HG02678 (cell line): ENCODE measurements at regions not wholly inside any gene's neighbourhood (a gene's known extent, or its start where the extent isn't known, plus 50 kb on each side); places are given as distances from the start of the nearest gene placed in this dataset.
"Not testable (repeated sequence)": the region's sequence is repeated elsewhere in the genome, so short reads cannot be mapped to it uniquely, and the experiment has no call there.

Source experiments
- ATAC-seq: cut with Tn5 transposase; IDR thresholded peaks from one replicate; pipeline ENCODE4 v1.9.1; 2021; ENCODE audit warnings: mild to moderate bottlenecking, moderate library complexity; ENCODE audit not compliant: unreplicated experiment

DNA sequence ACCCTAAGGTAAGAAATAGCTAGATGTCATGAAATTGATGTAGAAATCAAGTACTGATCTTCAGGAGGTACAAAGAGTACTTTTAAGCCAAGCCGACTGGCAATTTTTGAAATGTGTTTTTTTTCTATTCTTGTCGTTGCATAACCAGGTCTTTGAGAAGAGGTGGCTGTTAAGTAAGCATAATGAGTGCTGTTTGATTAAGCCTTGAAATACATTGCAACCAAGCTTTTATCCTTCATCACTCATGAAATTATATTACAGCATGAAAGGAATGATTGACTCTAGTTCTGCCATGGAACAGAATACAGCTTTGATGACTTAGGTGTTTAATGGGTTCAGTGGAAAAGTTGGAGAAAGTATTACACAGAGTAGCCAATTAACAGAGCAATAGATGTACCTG, 1720.2 kb upstream of the SEL1L start:
- no peak for ATAC-seq

DNA sequence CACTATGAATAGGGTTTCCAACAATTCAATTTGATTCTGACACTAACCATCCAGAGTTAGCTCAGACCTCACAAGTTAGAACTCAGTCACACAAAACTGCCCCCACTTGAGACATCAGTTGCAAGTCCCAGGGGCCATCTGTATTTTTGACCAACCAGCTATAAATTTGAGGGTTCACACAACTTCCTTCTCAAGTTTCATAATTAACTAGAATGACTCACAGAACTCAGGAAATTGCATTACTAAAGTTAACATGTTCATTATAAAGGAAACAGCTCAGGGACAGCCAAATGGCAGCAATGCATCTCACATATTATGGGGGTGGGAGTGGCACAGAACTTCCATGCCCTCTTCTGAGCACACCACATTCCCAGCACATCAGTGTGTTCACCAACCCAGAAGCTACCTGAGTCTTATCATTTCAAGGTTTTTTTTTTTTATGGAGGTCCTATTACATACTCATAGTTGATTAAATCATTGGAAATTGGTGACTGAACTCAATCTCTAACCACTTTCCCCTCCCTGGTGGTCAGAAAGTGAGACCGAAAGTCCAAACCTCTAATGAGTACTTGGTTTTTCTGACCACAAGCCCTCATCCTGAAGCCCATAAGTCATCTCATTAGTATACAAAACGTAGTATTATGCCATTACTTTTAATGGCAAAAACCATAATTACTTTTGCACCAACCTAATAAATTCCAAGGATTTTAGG, 1721.5 kb upstream of the SEL1L start:
- ATAC-seq: peak; percentile 72

DNA sequence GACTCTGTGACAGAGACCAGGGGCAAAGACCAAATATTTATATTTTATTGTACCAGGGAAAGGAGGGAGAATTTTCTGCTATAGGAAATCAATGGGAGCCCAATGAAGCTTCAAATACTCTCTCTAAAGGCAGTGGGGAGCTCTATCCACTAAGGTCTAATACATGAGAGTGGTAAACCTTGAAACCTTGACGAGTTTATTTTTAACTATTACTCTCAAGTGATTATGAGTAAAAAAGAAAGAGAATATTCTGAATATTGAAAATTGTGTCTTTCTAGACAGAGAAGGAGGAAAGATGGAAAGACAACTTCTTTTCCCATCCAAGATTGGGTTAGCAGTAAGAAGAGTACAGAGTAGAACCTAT, 1722.1 kb upstream of the SEL1L start:
- ATAC-seq: peak; percentile 37

DNA sequence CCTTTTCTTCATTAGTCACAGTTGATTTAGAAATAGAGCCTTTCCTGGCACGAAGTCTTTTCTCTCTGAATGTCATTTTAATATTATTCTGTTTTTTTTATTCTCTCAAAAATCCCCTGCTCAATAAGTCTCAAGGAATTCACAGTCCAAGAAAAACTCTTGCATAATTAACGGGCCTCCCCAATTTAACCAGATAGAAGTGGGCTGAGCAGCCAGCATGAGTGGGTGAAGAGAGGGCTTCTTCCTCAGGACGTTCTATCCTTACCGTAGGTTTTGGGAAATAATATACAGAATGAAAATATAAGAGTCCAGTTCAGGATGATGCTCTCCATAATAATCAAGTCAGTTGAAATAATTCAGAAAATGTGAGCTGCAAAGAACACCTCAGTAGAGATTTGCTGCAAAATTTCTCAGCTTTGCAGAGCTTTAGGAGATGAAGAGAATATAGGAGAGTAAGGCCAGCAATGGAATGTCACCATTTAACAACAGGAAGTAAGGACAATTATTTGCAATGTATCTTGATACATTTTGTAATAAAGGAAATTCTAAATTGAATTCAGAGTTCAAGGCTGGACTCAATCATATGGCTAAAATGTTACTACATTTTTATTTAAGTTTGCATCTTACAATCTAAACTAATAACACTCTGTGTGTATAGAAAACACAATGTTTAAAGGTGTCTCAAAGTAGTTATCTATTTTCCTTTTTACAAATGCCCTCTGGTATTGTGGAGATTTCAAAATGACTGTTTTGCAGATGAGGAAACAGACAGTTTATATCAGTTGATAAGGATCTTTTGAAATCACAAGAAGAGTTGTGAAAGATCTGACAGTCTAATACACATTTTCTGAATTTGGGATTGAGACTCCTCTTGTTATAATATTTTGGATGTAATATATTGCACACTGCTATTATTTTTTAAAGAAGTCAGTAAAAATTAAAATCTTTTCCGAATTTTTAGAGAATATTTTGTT, 1724.1 kb upstream of the SEL1L start:
- ATAC-seq: no peak

DNA sequence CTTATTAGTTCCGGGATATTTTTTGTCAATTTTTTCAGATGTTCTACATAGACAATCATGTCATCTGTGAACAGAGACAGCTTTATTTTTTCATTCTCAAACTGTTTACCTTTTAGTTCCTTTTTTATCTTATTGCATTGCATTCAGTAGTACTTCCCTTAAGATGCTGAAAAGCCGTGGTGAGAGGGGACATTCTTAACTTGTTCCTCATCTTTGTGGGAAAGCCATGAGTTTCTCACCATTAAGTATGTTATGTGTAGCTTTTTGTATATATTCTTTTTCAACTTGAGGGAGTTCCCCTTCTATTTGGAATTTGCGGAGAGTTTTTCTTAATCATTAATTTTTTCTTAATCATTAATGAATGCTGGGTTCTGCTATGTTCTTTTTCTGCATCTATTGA, 1727.1 kb upstream of the SEL1L start:
- no peak for ATAC-seq

DNA sequence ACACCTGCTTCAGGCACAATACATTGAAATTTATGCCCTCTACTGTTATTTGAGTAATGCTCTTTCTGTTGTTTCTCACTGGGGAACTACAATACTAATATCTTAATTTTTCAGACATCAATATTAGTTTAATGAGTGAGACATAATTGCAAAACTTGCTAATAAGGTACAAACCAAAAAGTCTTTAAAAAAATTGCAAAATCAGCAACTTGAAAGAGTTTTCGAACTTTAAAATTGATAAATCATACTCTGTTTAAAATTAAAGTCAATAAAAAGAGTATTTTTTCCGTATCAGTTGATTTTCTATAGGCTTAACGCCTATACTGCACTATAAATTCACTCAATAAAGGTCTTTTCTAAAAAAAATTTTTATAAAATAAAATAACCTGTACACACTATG, 1735.9 kb upstream of the SEL1L start:
- no peak for ATAC-seq

DNA sequence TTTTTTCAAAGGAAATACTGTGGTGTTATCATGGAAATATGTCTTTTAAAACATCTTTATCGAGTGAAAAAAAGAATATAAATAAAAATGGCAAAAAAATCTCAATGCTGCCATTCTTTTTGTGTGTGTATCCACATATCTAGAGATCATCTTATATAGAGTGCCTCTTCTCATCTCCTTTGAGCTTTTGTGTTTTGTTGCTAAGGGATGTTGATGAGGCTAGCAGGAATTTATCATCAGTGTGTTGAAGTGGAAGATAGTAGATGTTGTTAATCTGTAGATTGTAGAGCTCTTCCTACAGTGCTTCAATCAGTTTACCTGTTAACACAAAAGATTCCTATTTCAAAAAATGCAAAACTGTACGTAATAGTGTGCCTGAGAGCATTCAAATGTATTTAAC, 1738.0 kb upstream of the SEL1L start:
- no peak for ATAC-seq

DNA sequence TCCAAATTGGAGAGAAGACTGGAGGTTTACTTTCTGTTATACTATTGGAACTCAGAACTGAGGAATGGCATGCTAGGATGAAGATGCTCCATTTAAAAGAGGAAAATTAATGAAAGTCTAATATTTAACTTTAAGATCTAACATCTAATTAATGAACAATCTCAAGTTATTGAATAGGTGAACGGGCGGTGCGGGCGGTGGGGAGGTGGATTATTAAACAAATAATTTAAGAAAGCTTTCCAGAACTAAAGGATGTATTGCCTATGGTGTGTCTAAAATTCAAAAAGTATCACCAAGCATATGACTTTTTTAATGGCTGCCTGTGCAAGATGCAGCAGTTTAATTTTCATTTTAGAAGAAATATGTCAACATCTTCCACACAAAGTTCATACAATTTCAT, 1747.1 kb upstream of the SEL1L start:
- ATAC-seq: no peak

DNA sequence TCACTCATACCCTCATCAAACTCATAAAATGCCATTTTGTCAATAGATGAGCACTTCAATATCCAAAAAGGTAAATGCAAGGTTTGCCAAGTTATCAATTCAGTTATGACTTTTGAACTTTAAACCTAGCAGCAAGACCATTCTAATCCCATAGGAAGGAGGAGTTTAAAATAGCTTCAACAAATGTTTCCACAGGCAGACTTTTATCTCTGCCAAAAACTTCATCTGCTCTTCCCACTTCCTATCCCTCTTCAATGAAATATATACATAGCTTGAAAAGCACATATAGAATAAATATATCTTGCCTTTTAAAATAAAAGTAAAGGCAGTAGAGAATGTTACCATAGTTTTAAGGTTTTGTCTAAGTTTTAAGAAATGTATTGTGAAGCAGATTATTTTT, 1749.1 kb upstream of the SEL1L start:
- ATAC-seq: no peak

DNA sequence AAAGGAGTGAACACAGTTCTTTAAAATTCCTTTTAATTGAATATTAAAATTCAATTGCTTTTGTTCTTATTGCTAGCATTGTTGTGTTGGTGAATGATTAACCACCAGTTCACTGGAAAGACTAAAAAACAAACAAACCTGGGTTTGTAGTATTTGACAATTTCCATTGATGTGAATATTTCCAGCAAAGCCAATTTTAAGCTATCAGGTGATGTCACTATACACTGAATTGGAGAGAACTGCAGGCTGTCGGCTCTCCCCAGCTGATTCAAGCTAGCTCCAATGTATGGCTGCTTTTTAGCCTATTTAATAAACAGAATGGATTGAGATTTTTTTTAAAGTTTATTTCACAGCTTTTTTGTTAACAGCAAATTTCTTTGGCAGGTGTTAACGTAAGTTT, 1753.6 kb upstream of the SEL1L start:
- no peak for ATAC-seq

DNA sequence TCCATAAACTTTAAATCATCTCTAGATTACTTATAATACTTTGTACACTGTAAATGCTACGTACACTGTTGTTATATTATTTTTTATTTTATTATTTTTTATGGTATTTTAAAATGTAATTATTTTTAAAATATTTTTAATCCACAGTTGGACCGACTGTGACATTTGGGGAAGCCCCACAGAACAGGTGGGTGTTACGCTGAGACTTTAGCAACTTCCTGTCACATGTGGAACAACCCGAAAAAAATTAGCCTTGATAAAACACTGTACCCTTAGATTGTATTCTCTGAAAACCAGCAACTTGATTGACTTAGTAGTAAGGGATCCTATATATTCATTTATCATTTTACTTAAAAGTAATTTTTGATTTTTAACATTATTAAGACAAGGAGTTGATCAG, 1755.7 kb upstream of the SEL1L start:
- no peak for ATAC-seq

DNA sequence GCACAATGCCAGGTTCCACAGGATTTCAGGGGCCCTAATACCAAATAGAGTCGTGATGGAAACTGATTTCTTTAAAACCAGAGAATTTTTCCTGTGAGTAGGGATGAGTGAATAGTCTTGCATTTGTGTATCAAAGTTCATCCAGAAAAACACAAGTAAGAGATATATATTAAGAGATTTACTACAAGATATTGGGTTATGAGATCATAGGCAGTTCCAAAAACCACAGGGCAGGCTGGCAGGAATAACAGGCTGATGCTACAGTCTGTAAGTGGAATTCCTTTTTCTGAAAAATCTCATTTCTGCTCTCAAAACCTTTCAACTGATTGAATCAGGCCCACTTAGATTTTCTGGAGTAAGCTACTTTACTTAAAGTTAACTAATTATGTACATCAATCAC, 1756.2 kb upstream of the SEL1L start:
- no peak for ATAC-seq

DNA sequence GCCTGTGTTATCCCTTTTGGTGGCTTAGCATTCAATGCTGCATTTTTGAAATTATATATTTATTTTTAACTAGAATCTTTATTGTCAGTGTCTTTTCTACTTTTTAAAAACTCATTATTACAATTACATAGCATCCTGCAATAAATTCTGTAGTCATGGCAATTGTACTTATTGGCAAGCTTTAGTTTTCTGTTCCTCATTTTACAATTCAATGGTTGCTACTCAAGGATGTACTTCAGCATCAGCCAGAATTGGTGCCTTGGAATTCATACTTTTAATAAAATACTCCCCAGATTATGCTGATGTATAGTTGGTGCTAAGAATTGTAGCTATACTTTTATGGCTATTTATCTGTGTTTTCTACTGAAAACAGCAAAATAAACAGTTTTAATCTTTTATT, 1756.8 kb upstream of the SEL1L start:
- ATAC-seq: no peak

DNA sequence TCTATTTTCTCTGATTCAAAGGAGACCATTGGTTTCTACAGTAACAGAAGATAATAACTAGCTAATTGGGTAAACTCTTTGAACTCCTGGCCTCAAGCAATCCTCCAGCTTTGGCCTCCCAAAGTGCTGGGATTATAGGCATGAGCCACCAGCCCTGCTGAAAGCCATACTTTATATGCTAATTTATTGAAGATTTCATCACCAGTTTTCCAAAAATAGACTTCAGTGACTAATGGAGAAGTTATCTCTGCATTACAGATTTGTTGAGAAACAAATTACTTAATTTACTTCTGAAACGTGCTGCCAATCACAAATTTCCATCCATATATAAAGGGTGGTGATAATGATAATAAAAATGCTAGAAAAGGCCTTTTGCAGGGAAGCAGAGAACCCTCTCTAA, 1758.1 kb upstream of the SEL1L start:
- no peak for ATAC-seq

DNA sequence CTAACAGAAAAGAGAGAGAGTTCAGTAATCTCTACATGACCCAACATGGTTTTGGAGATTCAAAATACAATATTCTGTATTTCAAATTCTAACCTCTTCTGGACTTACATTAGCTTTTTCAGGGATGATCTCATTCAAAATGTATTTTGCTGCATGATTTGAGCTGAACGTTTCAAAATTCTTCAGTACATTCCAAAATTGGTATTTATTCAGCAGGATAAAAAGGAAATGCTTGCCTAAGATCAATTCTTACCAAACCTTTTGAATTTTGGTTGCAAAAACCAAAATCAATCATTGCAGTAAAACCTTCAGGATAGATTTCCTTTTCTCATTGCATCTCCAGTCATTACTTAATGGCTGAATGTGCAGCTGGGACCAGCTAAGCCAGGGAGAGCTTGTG, 1761.3 kb upstream of the SEL1L start:
- no peak for ATAC-seq

DNA sequence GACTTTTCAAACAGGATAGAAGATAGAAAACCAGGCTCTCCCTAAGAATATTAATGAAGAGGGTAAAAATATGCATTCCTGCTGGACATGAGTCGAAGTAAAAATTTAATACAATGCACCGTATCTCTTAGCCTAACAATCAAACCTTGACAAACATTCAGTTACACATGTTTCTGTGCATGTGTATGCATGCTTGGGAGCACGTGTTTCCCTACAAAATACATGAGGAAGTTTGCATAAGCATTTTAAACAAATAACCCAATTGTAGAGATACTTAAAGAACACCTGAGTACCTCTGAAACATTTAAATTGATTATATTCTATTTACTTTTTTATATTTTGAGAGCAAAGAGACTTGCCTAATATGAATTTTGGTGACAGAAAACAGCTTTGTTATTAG, 1763.7 kb upstream of the SEL1L start:
- ATAC-seq: no peak

DNA sequence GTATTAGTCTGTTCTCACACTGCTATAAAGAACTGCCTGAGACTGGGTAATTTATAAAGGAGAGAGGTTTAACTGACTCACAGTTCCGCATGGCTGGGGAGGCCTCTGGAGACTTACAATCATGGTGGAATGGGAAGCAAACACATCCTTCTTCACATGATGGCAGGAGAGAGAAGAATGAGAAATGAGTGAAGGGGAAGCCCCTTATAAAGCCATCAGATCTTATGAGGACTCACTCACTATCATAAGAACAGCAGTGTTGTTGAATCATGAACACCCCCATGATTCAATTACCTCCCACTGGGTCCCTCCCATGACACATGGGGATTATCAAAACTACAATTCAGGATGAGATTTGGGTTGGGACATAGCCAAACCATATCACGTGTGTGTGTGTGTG, 1764.4 kb upstream of the SEL1L start:
- ATAC-seq: not testable (repeated sequence)

DNA sequence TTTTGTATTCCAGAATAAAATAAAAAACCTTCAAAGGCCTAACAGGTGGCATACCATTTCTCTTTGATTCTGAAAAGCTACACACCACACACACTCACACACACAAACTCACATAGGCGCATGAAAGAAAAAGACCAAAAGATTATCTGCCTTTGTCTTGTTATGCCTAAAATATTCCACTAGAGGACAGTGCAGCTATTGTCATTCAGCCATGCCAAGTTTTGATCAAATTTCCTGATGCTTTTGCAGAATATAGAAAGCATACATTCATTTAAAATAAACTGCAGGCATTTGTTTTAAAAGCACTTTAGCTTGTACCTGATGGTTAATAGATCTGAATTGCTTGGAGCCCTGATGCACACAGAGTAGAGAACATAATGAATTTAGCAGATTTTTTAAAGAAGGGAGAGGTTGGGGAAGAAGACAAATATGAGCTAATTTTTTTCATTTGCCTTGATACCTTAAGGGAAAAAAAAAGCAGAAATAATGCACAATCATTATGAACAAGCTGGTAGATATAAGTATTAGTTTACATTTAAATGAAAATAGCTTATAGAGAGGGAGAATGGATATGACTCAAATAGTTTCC, 1766.9 kb upstream of the SEL1L start:
- no peak for ATAC-seq

DNA sequence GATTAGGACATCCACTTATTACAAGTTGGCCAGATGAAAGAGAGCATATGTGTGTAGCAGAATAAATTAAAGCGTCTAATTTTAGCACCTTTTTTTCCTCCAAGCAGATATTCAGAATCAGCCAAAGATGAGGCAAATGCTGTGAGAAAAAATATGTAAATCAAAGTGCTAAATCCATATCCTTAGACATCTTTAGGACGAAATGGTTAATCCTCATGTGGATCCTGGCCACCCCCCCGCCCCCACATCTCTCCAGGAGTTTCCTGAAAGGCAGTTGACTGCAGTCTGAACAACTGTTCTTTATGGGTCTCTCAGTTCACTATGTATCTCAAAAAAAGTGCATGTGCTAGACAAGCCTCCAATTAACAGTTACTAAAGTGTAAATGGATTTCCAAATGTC, 1768.1 kb upstream of the SEL1L start:
- ATAC-seq: no peak

DNA sequence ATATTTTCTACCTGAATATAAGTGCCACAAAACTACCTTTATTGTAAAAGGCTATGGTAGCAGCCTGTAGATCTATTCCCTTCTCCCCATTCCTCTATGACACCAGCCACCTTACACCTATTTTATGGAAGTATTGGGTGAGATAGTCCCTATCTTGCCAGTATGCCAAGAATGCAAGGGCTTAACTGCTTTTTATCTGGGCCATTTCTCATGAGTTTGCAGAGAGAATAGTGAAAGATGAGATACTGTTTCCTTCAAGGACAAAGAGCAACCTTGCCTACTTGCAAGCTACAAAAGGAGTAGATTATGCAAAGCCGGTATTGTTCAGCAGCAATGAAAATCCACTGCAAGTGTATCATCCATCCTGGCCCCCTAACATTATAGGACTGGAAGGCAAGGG, 1775.6 kb upstream of the SEL1L start:
- no peak for ATAC-seq

DNA sequence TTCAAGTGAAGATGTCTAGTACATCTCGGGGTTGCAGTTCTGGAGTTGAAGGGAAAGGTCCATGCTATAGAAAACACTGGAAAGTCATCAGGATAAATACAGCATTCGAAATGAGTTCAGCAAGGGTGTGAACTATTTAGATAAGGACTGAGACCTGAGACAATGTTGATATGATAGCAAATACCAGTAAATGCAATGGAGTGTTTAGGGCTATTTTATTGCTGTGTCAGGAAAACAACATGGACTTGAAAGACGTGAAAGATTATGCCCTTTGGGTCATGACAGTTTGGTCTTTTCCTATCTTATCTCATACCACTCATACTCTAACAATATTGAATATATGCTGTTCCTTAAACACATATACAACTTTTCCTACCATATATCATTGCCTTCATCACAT, 1776.2 kb upstream of the SEL1L start:
- no peak for ATAC-seq

DNA sequence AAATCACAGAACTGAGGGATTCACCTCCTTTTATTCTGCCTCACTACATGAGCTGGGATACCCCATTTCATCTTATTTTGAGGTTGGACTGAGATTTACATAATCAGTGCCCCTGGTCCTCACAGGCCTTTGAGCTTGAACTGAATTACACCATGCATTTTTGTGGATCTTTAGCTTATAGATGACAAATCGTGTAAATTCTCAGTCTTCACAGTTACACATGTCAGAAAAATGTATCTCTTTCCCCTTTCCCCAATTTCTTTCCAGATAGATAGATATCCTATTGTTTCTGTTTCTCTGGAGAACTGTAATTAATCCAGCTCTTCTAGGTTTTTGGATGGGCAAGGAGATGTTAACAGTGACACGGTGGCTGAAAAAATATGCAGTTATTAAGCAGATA, 1778.9 kb upstream of the SEL1L start:
- no peak for ATAC-seq
